IPS DF 4.7 (cell line): ENCODE measurements at regions not wholly inside any gene's neighbourhood (a gene's known extent, or its start where the extent isn't known, plus 50 kb on each side); places are given as distances from the start of the nearest gene placed in this dataset.
"Not testable (repeated sequence)": the region's sequence is repeated elsewhere in the genome, so short reads cannot be mapped to it uniquely, and the experiment has no call there.

Source experiments
- DNase-seq: peaks from one replicate; pipeline ENCODE4 v3.0.0-alpha.2; 2013; ENCODE audit warnings: low spot score; ENCODE audit errors: extremely low read depth

DNA sequence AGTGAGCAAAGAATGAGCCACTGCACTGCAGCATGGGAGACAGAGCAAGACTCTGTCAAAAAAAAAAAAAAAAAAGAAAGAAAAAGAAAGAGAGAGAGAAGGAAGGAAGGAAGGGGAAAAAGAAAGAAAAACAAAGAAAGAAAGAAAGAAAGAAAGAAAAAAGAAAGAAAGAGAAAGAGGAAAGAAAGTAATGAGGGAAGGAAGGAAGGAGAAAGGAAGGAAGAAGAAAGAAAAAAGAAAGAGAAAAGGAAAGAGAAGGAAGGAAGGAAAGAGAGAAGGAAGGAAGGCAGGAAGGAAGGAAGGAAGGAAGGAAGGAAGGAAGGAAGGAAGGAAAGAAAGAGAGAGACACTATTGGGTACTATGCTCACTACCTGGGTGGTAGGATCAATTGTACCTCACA lies 122.2 kb upstream of the ERCC4 start:
- DNase-seq = no peak

DNA sequence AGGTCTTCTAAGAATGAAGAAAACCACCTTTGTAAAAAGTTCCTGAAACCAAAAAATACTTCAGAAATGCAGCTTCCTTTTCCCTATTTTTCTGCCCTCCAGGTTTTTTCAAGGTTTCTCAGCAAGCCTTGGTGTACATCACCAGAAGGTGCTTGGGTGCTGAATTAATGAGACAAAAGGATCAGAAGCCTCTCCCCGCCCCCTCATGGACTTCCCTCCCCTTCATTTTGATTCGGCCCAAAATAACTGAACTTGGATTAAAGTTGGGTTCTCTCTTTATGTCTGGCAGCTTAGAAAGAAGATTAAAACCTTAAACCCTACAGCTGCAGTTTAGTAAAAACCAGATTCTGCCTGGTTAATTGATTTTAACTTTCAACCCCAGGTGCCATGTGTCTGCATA lies 121.7 kb upstream of the ERCC4 start:
- no peak for DNase-seq

DNA sequence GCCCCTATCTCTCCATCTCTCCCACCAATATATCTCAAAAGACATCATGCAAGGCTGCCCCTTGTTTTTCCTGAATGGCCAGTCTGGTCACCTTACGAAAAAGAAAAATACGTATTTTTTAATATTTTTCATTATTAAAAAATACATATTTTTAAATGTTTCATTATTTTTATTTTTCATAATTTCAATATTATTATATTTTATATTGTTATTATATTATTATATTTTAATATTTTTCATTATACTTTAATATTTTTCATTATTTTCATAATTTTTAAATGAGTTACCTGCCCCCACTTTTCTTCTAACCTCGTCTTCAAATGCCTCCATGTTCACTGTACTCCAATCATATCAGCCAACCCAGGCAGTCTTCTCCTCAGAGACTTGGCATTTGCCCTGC lies 116.0 kb upstream of the ERCC4 start:
- DNase-seq = no peak

DNA sequence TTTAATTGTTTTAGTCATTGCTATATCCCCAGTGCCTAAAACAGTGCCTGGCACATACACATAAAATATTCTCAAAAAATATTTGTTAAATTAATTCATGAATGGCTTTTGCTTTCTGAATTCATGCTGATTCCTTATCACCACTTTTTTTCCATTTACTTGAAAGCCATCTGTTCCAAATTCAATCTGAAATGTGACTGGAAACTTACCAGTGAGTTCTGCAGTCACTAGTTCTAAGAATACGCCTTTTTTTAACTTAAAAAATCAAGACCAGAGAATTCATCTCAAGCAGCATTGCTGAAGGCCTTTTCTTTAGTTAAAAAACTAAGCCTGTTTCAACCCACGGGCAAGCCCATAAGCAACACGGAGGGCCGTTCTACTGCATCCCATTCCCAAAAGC lies 114.0 kb upstream of the ERCC4 start:
- no peak for DNase-seq

DNA sequence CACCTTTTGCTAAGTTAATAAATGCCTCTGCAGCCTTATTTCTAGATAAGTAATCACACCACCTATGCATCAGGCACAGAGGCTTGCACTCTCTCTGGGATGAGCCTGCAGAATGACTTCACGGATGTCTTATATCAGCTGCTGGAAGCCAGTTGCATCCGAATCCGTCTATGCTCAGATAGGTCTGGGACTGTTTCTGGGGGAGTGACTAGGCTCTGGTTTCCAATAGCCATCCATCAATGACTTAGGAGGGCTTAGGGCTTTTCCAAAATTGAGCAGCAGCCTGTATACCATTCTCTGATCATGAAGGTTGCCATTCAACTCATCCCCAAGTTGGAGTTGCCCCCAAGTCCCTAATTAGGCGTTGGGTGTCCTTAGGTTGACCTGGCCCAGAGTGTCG lies 113.3 kb upstream of the ERCC4 start:
- DNase-seq = no peak

DNA sequence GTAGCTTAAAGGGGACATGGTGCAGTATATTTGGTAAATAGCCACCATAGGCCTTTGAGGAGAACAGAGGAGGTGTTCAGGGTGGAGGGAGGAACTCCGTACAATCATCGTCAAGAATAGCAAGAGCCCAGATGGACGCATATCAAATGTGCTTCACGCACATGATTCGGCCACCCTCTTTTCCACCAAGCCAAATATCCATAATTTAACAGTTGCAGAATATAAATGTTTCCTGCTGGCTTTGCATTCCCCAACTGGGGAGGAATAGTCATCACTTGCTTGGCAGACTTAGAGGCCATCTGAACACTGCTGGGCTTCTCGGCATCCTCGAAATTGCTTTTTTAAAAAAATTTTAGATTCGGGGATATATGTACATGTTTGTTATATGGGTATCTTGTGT lies 111.9 kb upstream of the ERCC4 start:
- DNase-seq = no peak

DNA sequence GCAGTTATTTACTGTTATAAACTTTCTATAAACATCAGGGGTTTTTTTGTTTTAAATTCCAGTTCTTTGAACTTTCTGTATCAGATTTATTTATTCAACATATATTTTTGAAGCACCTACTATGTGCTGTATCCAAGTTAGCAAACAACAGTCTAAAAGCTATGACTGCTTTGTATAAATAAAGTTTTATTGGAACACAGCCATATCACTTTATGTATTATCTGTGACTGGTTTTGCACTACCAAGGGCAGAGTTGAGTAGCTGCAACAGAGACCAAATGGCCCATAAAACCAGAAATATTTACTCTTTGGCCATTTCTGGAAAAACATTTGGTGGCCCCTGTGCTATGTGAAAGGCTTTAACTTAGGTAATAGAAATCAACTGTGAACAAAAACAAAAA lies 110.2 kb upstream of the ERCC4 start:
- no peak for DNase-seq

DNA sequence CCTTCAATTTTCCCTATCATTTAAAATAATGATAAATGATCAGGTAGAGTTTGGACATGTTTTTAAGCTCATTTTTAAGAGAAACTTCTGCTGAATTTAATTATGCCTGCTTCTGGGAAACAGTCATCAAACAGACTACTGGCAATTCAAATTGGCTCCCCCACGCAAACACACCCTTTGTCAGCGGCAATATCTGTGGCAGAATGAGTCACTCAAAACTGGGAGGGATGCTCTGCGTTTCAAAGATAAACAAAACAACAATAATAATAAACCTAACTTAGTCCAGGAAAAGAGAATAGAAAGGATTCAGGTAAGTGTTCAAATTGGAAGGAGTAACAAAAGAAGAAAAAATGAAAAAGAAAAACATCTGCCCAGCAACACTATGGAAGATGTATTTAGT lies 108.1 kb upstream of the ERCC4 start:
- DNase-seq = no peak

DNA sequence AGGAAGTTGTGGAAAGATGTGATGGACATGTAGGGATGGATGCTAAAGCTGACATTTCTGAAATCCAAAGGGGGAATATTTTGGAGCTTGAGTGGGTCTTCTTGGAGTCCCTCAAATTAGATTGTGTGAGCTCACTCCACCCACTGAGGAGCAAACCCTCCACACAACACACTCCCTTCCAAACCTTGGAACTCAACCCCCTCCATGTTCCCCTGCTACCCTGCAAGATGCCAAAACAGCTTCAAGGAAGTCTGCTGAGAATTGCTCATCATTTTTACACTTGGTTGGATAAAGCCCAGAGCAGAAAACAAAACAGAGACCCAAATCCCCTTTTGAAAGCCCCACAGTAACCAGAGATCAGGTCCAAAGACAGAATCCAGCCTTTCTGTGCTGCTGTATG lies 103.3 kb upstream of the ERCC4 start:
- DNase-seq = no peak

DNA sequence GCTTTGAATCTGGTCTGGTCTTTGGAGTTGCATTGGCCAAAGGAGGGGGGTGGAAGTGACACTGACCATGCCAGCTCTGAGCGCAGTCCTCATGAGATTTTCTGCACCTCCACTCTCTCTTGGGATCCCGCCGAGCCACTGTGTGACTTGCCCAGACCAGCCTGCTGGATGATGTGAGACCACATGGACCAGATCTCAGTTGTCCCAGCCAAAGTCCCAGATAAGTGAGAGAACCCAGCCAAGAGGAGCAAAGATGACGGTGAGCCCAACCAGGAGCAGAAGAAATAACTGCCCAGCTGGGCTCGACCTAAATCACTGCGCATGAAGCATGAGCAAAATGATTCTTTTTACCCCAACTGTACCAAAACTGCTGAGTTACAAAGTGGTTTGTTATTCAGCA lies 96.5 kb upstream of the ERCC4 start:
- DNase-seq = no peak

DNA sequence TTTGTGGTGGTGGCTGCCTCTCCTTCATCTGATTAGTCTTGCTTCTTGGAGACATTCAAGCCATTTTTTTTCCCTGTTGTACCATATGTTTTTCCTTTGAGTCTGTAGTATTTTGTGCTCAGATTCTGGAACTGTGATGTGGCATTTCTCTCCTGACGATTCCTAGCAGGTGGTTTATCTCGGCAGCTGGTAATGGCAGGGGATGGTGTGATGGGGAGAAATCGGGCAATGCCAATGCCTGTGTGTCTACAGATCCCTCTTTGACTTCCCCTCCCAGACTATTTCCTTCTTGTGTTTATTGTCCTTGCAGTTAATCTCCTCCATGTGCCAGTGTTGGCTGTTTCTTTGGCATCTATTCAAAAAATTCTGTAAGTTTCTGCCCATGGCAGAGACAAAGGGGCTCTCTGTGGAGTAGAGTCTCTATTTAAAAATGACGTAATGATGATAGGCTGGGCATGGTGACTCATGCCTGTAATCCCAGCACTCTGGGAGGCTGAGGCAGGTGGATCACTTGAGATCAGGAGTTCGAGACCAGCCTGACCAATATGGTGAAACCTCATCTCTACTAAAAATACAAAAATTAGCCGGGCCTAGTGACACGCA lies 90.2 kb upstream of the ERCC4 start:
- DNase-seq = no peak

DNA sequence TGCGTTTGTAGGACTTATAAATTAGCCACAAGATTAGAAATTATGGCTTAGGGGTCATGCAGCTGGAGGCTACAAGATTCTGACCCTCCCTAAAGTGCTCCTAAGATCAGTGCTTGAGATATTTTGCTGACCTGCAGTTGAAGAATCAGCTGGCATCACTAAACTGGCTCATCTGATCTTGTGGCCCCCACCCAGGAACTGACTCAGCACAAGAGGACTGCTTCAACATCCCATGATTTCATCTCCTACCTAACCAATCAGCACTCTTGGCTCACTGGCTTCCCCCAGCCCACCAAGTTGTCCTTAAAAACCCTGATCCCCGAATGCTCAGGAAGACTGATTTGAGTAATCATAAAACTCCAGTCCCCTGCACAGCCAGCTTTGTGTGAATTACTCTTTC lies 86.4 kb upstream of the ERCC4 start:
- DNase-seq = no peak

DNA sequence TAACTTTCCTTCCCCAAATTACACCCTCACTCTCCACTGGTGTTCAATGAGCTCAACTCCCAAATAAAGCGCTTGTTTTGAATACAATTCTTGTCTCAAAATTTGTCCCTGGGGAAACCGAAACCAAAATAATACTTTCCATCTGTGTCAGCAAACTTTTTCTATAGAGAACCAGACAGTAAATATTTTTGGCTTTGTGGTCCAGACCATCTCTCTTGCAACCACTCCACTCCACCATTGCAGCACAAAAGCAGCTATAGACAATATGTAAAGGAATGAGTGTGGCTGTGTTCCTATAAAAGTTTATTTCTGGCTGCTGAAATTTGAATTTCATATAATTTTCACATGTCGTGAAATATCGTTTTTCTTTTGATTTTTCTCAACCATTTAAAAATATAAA lies 84.6 kb upstream of the ERCC4 start:
- DNase-seq = no peak

DNA sequence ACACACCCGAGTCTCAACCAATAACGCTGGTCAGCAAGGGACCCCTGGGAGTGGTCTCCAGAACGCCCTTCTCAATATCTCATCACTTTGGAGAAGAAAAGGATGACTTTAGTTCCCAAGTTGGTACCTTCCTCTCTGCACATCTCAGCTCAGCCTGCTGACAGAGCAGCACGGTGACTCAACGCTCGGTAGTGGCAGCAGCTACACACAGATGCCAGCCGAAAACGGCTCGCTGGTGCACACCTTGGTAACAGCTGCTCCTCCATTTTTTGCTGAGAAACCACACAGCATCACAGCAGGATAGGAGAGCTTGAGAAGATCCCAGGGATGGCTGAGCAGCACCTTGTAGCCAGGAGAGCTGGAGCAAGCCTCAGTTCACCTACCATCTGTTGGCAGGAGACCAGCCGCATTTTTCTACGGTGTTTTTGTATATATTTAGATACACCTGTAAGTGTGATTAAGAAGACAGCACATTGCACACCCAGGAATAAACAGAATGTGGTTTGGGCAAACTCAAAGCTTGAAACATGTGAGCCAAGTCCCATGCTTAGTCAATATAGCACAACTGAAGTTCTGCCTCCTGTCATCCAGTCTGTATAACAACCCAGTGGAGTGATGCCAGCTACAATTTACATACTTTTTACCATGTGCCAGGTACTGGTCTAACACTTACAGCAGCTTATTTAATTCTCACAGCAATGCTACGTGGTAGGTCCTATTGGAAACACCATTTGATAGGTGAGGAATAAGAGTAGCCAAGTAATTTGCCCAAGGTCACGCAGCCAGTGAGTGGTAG lies 83.8 kb upstream of the ERCC4 start:
- no peak for DNase-seq

DNA sequence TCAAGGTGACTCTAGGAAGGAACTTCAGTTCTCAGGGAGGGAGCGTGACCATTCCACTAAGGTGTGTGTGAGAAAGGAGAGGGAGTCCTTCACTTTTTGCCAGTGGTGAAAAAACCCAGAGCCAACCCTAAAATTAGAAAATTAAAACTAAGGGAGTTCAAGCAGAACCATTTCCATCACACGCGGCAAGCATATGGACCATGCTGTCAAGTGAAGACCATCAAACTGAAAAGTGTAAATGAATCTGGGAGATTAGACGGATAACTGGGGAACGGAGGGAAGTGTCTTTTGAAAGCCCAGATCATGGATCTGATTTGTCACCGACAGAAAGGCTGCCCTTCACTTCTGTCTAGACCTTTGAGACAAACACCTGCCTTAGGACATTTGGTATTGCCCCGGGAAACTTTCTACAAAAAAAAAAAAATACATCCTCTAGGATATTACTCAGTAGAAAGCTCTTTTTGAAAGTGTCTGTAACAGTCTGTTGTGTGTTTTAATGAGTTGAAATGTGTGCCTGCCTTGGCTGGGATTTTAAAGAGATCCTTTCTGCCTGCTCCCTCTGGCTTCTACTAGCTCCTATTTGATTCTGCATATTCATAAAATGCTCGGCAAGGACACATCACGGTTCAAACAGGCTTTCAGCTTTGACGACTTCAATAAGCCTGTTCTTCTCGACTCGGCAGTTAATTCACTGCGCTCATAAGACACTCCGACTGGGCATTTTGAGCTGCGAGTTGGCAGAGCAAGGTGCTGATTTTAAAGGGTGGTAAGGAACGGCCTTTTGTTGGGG lies 81.4 kb upstream of the ERCC4 start:
- DNase-seq = no peak

DNA sequence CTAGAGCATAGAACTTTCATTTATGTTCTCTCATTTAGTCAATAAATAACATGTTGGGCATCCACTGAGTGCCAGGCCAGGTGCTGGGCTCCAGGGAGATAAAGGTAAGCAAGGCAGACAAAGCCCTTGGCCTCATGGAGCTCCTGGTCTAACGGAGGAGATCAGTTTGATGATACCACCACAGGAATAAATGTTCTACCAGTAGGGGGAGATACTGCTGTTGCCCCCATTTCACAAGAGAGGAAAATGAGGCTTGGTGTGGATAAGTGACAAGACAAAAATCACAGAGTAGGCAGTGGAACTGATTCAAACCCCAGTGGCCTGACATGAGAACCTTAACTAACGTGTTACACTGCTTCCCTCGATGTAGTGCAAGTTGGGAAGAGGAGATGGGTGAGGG lies 80.4 kb upstream of the ERCC4 start:
- DNase-seq = no peak

DNA sequence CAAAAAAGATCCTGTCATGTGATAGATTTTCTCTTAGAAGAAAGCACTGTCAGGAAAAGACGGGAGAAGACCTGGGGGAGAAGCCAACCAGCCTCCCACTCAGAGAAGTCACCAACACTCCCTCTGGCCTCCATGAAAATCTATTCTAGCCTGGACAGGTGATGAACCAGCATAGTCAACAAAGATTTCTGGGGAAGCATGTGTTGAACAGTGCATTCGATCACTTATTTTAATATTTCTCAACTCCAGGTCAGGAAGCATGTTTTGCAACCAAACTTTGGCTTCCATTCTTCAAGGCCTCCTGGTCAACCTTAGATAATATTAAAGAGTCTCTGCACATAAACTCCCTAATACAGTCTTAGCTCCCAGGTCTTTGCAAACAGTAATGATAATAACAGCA lies 74.7 kb upstream of the ERCC4 start:
- no peak for DNase-seq

DNA sequence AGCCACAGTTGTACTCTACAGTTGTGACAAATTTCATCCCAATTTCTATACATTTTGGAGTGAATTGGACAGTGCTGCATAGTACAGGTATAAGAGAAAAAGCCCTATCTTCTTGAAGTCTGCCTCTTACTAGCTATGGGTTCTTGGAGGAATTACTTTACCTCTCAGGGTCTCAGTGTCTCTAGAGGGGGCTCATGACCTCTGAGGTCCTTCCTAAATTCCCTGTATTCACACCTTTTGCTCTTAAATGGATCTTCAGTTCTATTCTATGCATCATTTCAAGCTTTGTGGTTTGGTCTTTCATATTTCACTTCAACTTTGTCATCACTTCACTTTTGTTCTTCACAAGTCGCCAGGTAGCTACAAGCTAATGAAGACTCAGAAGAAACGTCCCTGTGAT lies 71.2 kb upstream of the ERCC4 start:
- no peak for DNase-seq

DNA sequence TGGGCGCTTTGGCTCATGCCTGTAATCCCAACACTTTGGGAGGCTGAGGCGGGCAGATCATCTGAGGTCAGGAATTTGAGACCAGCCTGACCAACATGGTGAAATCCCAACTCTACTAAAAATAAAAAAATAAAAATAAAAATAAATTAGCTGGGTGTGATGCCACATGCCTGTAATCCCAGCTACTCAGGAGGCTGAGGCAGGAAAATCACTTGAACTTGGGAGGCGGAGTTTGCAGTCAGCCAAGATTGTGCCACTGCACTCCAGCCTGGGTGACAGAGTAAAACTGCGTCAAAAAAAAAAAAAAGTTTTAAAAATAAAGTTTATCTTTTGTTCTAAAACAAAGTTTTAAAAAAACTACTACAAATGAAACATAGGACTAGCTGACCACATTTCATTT lies 69.8 kb upstream of the ERCC4 start:
- not testable (repeated sequence) for DNase-seq

DNA sequence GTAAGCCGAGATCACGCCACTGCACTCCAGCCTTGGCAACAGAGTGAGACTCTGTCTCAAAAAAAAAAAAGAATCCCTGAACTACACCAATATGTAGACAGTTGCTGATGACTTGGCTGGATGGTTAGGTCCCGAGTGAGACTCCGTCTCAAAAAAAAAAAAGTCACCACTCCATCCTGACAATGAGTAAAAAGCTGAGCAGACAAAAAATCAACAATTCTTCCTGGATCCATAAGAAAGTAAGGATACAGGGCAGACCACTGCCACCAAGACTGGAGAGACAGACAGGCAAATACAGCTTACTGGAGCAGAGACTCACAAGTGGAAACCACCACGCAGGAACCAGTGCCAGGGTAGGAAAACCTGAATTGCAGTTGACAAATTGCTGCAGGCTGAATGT lies 67.1 kb upstream of the ERCC4 start:
- DNase-seq = no peak

DNA sequence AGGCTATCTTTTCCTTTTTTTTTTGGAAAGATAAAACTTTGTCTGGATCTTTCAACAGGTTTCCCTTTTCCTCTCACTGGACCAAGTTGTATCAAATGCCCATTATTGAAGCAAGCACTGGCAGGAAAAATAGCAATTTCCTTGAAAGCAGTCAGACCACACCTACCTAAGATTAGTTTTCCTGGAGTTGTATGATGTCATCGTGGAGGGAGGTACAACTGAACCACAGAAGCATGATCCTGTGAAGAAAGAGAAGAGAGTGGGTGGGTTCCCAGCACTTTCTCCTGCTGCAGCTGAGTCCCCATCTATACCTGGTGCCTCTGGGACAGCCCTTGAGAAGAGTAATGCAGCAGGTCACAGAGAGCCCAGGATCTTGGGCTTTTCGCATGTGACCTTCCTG lies 63.6 kb upstream of the ERCC4 start:
- DNase-seq = no peak

DNA sequence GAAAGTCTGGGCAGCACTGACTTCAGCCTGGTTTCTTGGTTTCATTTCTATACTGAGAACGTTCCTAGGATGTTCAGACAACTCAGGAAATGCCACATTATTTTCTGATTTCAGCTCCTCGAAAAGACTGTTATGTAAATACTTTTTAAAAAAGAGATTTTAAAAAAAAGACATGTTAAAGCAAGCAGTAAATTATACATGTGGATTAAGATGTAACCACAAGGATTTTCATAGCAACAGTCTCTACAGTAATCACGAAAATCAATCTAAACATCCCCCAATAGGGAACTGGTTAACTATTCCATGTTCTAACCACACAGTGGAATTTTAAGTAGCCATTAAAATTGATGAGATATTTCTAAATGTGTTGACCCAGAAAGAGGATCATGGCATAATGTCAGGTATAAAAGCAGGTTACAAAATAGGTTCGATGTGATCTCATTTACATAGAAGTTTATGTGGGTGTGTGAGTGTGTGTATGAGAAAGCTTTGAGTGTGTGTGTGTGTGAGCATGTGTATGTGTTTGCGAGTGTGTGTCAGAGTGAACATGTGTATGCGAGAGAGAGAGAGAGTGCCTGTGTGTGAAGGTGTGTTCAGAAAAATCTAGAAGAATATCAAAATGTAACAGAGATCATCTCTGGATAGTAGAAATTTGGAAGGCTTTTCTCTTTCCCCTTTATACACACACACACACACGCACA lies 63.0 kb upstream of the ERCC4 start:
- DNase-seq = no peak
